SU-DHL-6 (cell line): ENCODE measurements at regions not wholly inside any gene's neighbourhood (a gene's known extent, or its start where the extent isn't known, plus 50 kb on each side); places are given as distances from the start of the nearest gene placed in this dataset.

Source experiments
- EZH2phosphoT487 ChIP-seq: fragments of 200-600 bp; sonication (generic), shearing (Covaris generic); conservative IDR thresholded peaks from 2 replicates; pipeline ENCODE4 v1.6.1; 2018; ENCODE audit warnings: mild to moderate bottlenecking, antibody characterized with exemption, low read length, moderate library complexity, mixed read lengths
- TF ChIP-seq, protein P1 (sequence below): fragments of 200-600 bp; sonication (generic); IDR thresholded peaks from one replicate; pipeline ENCODE4 v1.5.1; 2017; ENCODE audit warnings: antibody characterized with exemption, mild to moderate bottlenecking, low read length, moderate library complexity; ENCODE audit not compliant: insufficient read depth, poor library complexity, severe bottlenecking

DNA sequence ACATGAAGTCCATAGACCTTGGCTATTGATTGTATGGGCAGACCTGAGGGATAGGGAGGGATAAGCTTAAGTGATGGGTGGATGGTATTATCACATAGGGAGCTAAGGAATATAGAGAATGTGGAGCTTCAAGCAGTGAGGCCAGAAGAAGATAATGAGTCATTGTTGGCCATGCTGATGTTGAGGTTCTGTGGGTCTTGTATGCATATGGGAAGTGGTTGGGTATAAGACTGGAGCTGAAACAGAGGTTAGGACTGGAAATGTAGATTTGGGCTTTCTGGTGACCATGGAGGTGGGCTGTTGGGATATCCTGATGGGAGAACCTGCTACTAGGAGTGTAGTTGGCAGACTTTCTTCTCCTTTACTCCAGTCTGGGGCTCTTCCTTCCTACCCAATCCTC is 73.7 kb upstream of the TSC22D1 start:
- TF ChIP-seq EZH2phosphoT487, result no peak
- TF ChIP-seq, protein P1, sequence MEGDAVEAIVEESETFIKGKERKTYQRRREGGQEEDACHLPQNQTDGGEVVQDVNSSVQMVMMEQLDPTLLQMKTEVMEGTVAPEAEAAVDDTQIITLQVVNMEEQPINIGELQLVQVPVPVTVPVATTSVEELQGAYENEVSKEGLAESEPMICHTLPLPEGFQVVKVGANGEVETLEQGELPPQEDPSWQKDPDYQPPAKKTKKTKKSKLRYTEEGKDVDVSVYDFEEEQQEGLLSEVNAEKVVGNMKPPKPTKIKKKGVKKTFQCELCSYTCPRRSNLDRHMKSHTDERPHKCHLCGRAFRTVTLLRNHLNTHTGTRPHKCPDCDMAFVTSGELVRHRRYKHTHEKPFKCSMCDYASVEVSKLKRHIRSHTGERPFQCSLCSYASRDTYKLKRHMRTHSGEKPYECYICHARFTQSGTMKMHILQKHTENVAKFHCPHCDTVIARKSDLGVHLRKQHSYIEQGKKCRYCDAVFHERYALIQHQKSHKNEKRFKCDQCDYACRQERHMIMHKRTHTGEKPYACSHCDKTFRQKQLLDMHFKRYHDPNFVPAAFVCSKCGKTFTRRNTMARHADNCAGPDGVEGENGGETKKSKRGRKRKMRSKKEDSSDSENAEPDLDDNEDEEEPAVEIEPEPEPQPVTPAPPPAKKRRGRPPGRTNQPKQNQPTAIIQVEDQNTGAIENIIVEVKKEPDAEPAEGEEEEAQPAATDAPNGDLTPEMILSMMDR, result no peak
